Brain pericyte (primary cell): ENCODE measurements at regions not wholly inside any gene's neighbourhood (a gene's known extent, or its start where the extent isn't known, plus 50 kb on each side); places are given as distances from the start of the nearest gene placed in this dataset.

Experiments
- DNase-seq: peaks from one replicate; pipeline ENCODE4 v3.0.0-alpha.2; 2012; ENCODE audit warnings: low read depth, low spot score

- DNase-seq = peak; percentile 73
Observed at GRCh38 chr21:16072737-16073136, 343.0 kb downstream of the USP25 start.

- DNase-seq = no peak
Observed at GRCh38 chr21:16073586-16073985, 343.8 kb downstream of the USP25 start.

- DNase-seq = no peak
Observed at GRCh38 chr21:16074950-16075489, 345.2 kb downstream of the USP25 start.

GRCh38 chr21:16075649-16076282 is 346.0 kb downstream of the USP25 start:
- no peak for DNase-seq

GRCh38 chr21:16076465-16076864 is 346.7 kb downstream of the USP25 start:
- DNase-seq = no peak

- no peak for DNase-seq
Observed at GRCh38 chr21:16078382-16078781, 348.6 kb downstream of the USP25 start.

- no peak for DNase-seq
Observed at GRCh38 chr21:16079830-16080229, 350.0 kb downstream of the USP25 start.

GRCh38 chr21:16081304-16081703 is 351.5 kb downstream of the USP25 start:
- no peak for DNase-seq

GRCh38 chr21:16082038-16082816 is 352.4 kb downstream of the USP25 start:
- no peak for DNase-seq

- DNase-seq = no peak
Observed at GRCh38 chr21:16084776-16085364, 355.1 kb downstream of the USP25 start.

GRCh38 chr21:16085421-16085820 is 355.6 kb downstream of the USP25 start:
- DNase-seq = no peak

GRCh38 chr21:16086121-16086520 is 356.3 kb downstream of the USP25 start:
- no peak for DNase-seq

GRCh38 chr21:16086936-16087335 is 357.2 kb downstream of the USP25 start:
- no peak for DNase-seq

GRCh38 chr21:16087523-16087922 is 357.7 kb downstream of the USP25 start:
- no peak for DNase-seq

GRCh38 chr21:16088056-16088455 is 358.3 kb downstream of the USP25 start:
- no peak for DNase-seq

GRCh38 chr21:16095005-16095404 is 365.2 kb downstream of the USP25 start:
- no peak for DNase-seq

GRCh38 chr21:16096988-16097387 is 367.2 kb downstream of the USP25 start:
- DNase-seq = no peak

GRCh38 chr21:16102113-16102512 is 372.3 kb downstream of the USP25 start:
- DNase-seq = no peak

GRCh38 chr21:16108561-16109075 is 378.8 kb downstream of the USP25 start:
- DNase-seq = no peak

- DNase-seq = no peak
Observed at GRCh38 chr21:16113052-16113715, 383.4 kb downstream of the USP25 start.

GRCh38 chr21:16115461-16115860 is 385.7 kb downstream of the USP25 start:
- DNase-seq = no peak

- no peak for DNase-seq
Observed at GRCh38 chr21:16116069-16116468, 386.3 kb downstream of the USP25 start.
